ENCODE measurements at regions not wholly inside any gene's neighbourhood (a gene's known extent, or its start where the extent isn't known, plus 50 kb on each side); places are given as distances from the start of the nearest gene placed in this dataset.
"Not testable (repeated sequence)": the region's sequence is repeated elsewhere in the genome, so short reads cannot be mapped to it uniquely, and the experiment has no call there.

DNA sequence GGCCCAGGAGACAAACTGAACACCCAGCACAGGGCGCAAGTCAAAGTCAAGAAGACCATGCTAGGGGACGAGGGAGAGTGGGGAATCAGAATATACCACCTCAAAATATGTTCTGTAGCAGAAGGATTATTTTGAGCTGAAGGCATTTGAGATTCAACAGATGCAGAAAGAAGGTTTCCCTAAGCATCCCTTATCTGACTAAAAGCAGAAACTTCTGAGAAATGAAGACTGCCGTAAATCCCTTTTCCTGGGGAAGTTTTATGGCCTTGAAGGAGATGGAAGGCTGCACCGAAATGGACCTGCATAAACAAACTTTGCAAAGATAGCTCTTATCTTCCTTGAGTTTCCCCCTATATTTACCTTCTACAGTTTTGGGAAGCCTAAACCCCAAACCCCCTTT lies 72.8 kb downstream of the PTTG1 start:
- 64% methylated on average over 4 of the region's 4 CpGs for WGBS
- H3K4me1 ChIP-seq (replicated peaks) = no peaks in the 10 kb centered on the region
- intact Hi-C loops (cut with DNase I) = no loop called here
- H3K27me3 ChIP-seq (replicated peaks; ENCODE audit: insufficient read depth) = no peaks in the 10 kb centered on the region
- no peak overlapping the region for H3K4me3 ChIP-seq
- TF ChIP-seq POLR2AphosphoS5 (IDR thresholded peaks at IDR 0.05) = no peak
- no peak for TF ChIP-seq CTCF (IDR thresholded peaks at IDR 0.05)
- no peak for TF ChIP-seq POLR2A (IDR thresholded peaks at IDR 0.05)
- no peak for DNase-seq (ENCODE audit: low spot score)
- H3K36me3 ChIP-seq = no peaks in the 10 kb centered on the region
- no peak overlapping the region for H3K27ac ChIP-seq
- H3K9me3 ChIP-seq = no peaks in the 10 kb centered on the region

DNA sequence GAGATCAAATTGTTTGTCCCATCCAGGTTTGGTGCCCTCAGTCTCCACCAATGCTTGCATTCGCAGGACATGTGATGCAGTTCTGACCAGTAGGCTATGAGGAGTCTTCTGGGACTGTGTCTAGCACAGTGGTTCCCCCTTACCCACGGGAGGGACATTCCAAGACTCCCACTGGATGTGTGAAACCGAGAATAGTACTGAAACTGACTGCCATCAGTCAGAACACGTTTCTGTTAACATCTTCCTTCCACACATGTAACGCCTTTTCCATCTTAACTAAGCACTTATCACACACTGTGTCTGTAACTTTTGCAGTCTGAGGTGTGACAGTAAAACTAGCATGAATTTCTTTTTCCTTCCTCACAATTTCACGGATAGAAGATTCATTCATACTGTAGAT lies 74.7 kb downstream of the PTTG1 start:
- no peak overlapping the region for H3K4me3 ChIP-seq
- H3K27ac ChIP-seq = no peak overlapping the region
- TF ChIP-seq CTCF (IDR thresholded peaks at IDR 0.05) (no peak), POLR2AphosphoS5 (IDR thresholded peaks at IDR 0.05) (no peak), POLR2A (IDR thresholded peaks at IDR 0.05) (no peak)
- H3K27me3 ChIP-seq (replicated peaks; ENCODE audit: insufficient read depth) = no peaks in the 10 kb centered on the region
- H3K4me1 ChIP-seq (replicated peaks) = no peaks in the 10 kb centered on the region
- no peaks in the 10 kb centered on the region for H3K9me3 ChIP-seq
- no peak for DNase-seq (ENCODE audit: low spot score)
- no peaks in the 10 kb centered on the region for H3K36me3 ChIP-seq
- 87% methylated on average over 6 of the region's 6 CpGs for WGBS
- intact Hi-C loops (cut with DNase I) = no loop called here

DNA sequence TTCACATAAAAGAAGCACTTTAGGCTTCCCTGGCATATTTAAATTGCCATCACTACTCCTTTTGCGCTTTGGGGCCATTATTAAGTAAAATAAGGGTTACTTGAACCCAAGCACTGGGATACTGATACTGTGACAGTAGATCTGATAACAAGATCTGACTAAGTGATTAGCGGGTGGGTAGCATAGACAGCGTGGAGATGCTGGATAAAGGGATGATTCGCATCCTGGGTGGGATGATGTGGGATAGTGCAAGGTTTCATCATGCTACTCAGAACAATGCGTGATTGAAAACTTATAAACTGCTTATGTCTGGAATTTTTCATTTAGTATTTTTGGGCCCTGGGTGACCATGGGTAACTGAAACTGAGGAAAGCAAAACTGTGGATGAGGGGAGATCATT lies 75.1 kb downstream of the PTTG1 start:
- no peak overlapping the region for H3K4me3 ChIP-seq
- no peaks in the 10 kb centered on the region for H3K27me3 ChIP-seq (replicated peaks; ENCODE audit: insufficient read depth)
- no peak overlapping the region for H3K27ac ChIP-seq
- WGBS = 86% methylated on average over 5 of the region's 5 CpGs
- no peak for DNase-seq (ENCODE audit: low spot score)
- H3K4me1 ChIP-seq (replicated peaks) = no peaks in the 10 kb centered on the region
- TF ChIP-seq CTCF (IDR thresholded peaks at IDR 0.05) (no peak), POLR2A (IDR thresholded peaks at IDR 0.05) (no peak), POLR2AphosphoS5 (IDR thresholded peaks at IDR 0.05) (no peak)
- no peaks in the 10 kb centered on the region for H3K36me3 ChIP-seq
- no peaks in the 10 kb centered on the region for H3K9me3 ChIP-seq
- intact Hi-C loops (cut with DNase I) = no loop called here

DNA sequence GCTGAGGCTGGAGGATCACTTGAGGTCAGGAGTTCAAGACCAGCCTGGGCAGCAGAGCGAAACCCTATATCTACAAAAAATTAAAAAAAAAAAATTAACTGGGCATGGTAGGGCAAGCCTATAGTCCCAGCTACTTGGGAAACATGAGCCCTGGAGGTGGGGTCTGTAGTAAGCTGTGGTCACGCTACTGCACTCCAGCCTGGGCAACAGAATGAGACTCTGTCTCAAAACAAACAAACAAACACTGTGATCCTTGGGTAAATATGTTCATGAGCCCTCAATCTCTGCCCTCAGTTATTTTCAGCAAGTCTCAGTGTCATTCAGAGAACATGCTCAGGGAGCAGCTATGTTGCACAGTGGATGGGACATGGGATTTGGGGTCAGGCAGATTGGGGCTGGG lies 76.2 kb downstream of the PTTG1 start:
- WGBS = 82% methylated on average over 2 of the region's 2 CpGs
- H3K4me1 ChIP-seq (replicated peaks) = no peaks in the 10 kb centered on the region
- no peaks in the 10 kb centered on the region for H3K27me3 ChIP-seq (replicated peaks; ENCODE audit: insufficient read depth)
- intact Hi-C loops (cut with DNase I) = no loop called here
- no peaks in the 10 kb centered on the region for H3K9me3 ChIP-seq
- DNase-seq (ENCODE audit: low spot score) = no peak
- TF ChIP-seq CTCF (IDR thresholded peaks at IDR 0.05) (no peak), POLR2A (IDR thresholded peaks at IDR 0.05) (no peak), POLR2AphosphoS5 (IDR thresholded peaks at IDR 0.05) (no peak)
- H3K4me3 ChIP-seq = no peak overlapping the region
- H3K27ac ChIP-seq = no peak overlapping the region
- no peaks in the 10 kb centered on the region for H3K36me3 ChIP-seq

- H3K36me3 ChIP-seq; DNase-seq (ENCODE audit: low spot score); H3K9me3 ChIP-seq; H3K27me3 ChIP-seq (replicated peaks; ENCODE audit: insufficient read depth); H3K27ac ChIP-seq; H3K4me3 ChIP-seq; intact Hi-C loops (cut with DNase I); H3K4me1 ChIP-seq (replicated peaks): not testable (repeated sequence)
- 95% methylated on average over 18 of the region's 21 CpGs for WGBS
Observed at GRCh38 chr5:160498441-160499043, 76.9 kb downstream of the PTTG1 start.

All from prostate gland (tissue), 2 donors.